ENCODE measurements at regions not wholly inside any gene's neighbourhood (a gene's known extent, or its start where the extent isn't known, plus 50 kb on each side); places are given as distances from the start of the nearest gene placed in this dataset.

DNA sequence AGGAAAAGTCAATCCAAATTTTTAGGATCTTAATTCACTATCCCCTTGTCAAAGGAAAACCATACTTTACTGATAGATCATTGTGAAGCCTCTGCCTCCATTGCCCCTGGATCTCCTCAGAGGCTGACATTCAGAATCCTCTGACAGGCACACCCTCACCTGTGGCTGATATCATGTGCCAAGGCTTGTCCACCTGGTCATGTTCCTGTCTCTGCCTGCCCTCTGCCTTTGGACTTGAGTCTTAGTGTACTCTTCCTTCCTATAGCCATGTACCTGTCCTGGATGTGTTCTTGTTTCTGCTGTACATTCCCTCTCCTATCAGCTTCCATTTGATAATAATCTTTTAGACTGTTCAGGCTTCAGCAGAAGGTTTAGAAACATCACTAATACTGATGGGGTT lies 179.4 kb downstream of the TNFSF13B start:
- DNase-seq (ENCODE audit: low spot score), result no peak
- POLR2A ChIA-PET (ENCODE audit: low non-redundant PET), result no interaction called here
- TF ChIP-seq, protein P1, sequence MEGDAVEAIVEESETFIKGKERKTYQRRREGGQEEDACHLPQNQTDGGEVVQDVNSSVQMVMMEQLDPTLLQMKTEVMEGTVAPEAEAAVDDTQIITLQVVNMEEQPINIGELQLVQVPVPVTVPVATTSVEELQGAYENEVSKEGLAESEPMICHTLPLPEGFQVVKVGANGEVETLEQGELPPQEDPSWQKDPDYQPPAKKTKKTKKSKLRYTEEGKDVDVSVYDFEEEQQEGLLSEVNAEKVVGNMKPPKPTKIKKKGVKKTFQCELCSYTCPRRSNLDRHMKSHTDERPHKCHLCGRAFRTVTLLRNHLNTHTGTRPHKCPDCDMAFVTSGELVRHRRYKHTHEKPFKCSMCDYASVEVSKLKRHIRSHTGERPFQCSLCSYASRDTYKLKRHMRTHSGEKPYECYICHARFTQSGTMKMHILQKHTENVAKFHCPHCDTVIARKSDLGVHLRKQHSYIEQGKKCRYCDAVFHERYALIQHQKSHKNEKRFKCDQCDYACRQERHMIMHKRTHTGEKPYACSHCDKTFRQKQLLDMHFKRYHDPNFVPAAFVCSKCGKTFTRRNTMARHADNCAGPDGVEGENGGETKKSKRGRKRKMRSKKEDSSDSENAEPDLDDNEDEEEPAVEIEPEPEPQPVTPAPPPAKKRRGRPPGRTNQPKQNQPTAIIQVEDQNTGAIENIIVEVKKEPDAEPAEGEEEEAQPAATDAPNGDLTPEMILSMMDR (conservative IDR thresholded peaks at IDR 0.05; ENCODE audit: low read depth), result no peak
- CTCF ChIA-PET, result no interaction called here
- H3K27ac ChIP-seq, result no peak overlapping the region

DNA sequence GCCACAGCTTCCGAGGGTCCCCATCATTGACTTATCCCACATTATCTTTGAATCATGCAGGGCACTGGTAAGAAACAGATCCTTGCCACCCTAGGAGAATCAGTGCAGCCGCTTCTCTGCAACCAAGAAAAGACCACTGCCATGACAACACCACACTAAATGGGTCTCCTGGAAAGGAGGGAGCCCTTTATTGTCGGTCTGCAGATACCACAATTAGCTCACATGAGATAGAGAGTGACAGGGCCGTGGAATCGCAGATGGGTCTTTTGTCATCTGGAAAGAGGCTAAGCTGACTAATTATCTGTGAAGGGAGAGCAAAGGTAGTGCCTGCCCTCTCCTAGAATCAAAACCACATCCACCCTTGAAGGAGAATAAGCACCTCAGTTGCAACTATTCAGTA lies 178.3 kb upstream of the MYO16 start:
- CTCF ChIA-PET, result no interaction called here
- H3K27ac ChIP-seq, result no peak overlapping the region
- DNase-seq (ENCODE audit: low spot score), result no peak
- TF ChIP-seq, protein P1 (conservative IDR thresholded peaks at IDR 0.05; ENCODE audit: low read depth), result no peak
- POLR2A ChIA-PET (ENCODE audit: low non-redundant PET), result no interaction called here

DNA sequence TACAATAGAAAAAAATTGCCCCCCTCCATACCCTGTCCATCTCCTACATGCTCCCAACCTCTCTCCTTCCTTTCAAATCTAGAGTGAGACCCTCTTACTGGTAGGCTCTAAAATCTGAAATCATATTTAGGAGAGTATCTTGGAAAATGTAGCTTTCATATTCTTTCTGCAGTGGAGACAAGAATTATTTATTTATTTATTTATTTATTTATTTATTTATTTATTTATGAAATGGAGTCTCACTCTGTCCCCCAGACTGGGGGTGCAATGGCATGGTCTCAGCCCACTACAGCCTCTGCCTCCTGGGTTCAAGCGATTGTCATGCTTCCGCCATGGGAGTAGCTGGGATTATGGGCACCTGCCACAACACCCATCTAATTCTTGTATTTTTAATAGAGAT lies 174.1 kb upstream of the MYO16 start:
- ChIA-PET POLR2A (ENCODE audit: low non-redundant PET) (no interaction called here), CTCF (no interaction called here)
- no peak overlapping the region for H3K27ac ChIP-seq
- TF ChIP-seq, protein P1 (conservative IDR thresholded peaks at IDR 0.05; ENCODE audit: low read depth), result no peak
- DNase-seq (ENCODE audit: low spot score), result no peak

DNA sequence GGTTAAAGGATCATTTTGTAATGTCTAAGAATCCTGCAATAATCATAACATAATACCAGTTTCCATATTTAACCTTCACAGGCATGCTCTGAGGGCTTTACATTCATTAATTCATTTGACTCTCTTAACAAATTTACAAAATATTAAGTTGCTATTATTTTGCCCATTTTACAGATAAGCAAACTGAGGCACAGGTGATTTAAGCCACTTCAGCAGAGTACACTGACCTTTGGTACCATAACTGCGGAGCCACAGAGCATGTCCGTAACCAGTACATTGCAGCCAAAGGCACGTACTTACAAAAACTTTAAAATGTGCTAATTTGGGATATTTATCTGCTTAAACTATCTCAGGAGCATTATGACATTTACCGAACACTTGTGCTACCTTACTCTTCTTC lies 169.4 kb upstream of the MYO16 start:
- CTCF ChIA-PET, result no interaction called here
- POLR2A ChIA-PET (ENCODE audit: low non-redundant PET), result no interaction called here
- no peak overlapping the region for H3K27ac ChIP-seq
- no peak for DNase-seq (ENCODE audit: low spot score)
- TF ChIP-seq, protein P1 (conservative IDR thresholded peaks at IDR 0.05; ENCODE audit: low read depth), result no peak

DNA sequence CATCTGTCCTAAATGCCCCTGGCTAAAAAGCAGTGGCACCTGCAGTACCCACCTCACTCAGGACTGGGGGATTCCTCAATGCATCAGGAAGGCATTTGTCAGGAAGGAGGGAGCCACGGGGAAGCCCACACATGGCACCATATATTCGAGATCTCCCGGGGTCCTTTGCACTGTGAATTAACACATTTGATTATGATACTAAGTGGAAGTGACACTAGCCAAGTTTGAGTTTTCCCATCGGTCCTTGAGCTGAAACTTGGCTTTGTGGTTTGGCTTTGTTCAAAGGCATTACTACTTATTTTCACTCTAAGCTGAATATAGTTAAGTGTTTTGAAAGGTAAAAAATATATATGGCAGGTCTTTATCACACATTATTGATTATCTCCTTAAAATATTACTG lies 168.7 kb upstream of the MYO16 start:
- ChIA-PET POLR2A (ENCODE audit: low non-redundant PET) (no interaction called here), CTCF (no interaction called here)
- DNase-seq (ENCODE audit: low spot score), result no peak
- TF ChIP-seq, protein P1 (conservative IDR thresholded peaks at IDR 0.05; ENCODE audit: low read depth), result no peak
- H3K27ac ChIP-seq, result no peak overlapping the region

DNA sequence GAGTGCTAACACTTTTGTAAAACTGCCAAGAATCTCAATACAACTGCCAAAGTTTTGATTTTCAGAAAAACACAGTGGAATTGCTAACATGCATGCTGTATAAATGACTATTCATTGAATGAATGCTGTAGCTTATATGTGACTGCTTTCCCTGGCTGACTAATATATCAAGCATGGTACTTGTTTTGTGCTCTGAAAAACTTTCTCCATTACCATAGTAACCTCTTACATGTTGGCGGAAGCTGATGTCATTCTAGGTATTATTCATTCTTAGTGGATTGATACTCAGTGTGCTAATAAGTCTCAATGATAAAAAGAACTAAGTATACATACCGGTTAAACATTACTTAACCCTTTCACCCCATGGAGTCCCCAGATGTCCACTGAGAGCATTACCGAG lies 166.1 kb upstream of the MYO16 start:
- TF ChIP-seq, protein P1 (conservative IDR thresholded peaks at IDR 0.05; ENCODE audit: low read depth), result no peak
- peak; percentile 75 for DNase-seq (ENCODE audit: low spot score)
- POLR2A ChIA-PET (ENCODE audit: low non-redundant PET), result no interaction called here
- CTCF ChIA-PET, result no interaction called here
- H3K27ac ChIP-seq, result no peak overlapping the region

DNA sequence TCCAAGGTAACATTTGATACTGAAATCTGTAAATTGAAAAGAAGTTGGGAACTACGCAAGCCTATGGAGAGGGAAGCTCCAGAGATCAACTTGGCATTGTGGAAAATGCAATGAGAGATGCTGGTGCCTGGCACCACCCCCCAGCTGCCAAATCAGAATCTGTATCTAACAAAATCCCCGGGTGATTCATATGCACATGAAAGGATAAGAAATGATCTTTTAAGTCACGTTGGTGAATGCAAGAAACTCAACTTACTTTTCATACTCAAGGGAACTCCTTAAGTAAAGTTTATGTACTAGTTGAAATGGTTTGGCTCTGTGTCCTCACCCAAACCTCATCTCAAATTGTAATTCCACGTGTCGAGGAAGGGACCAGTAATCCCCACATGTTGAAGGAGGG lies 158.5 kb upstream of the MYO16 start:
- no peak overlapping the region for H3K27ac ChIP-seq
- POLR2A ChIA-PET (ENCODE audit: low non-redundant PET), result no interaction called here
- CTCF ChIA-PET, result interaction anchor here (0.6 kb wide), 1 partner anchor 65 kb away, joined by 3 read pairs; no protein-coding TSS in a partner anchor
- TF ChIP-seq, protein P1 (conservative IDR thresholded peaks at IDR 0.05; ENCODE audit: low read depth), result no peak
- DNase-seq (ENCODE audit: low spot score), result no peak

All from RWPE1 (cell line).